Frontal cortex (tissue), 4 donors: ENCODE measurements at regions not wholly inside any gene's neighbourhood (a gene's known extent, or its start where the extent isn't known, plus 50 kb on each side); places are given as distances from the start of the nearest gene placed in this dataset. TPM values are rescaled to one million over a fixed set of nuclear protein-coding genes. Genes with fewer than 3 reads are reported as not detected.

Experiments used
- DNase-seq, 2 donors: peaks; one replicate each; pipeline ENCODE4 v3.0.0; 2012; ENCODE audit warnings: low spot score in 2 of 2
- FAIRE-seq: peaks from 2 replicates; lab custom pipeline; 2012; peaks lifted over from hg19 to GRCh38; lab: Jason Lieb, UNC
- small RNA-seq: library from RNA; depleted of rRNA; stranded (forward); fragments of <200 nt; gene quantifications from one replicate; pipeline ENCODE3, GENCODE V24; 2014
- donor health status: control.
- donor health status: control.
- donor health status: control.

- DNase-seq: no peak
- FAIRE-seq: no peak
Measured at GRCh38 chr20:43255877-43256276, 66.2 kb upstream of the PTPRT start.

- DNase-seq: no peak
- FAIRE-seq: no peak
Measured at GRCh38 chr20:43252761-43253160, 63.1 kb upstream of the PTPRT start.

GRCh38 chr20:43248341-43248740 lies 58.6 kb upstream of the PTPRT start:
- no peak for DNase-seq
- no peak for FAIRE-seq

GRCh38 chr20:43247361-43247760 lies 57.7 kb upstream of the PTPRT start:
- DNase-seq: no peak
- no peak for FAIRE-seq

- no peak for DNase-seq
Measured at GRCh38 chr20:43244647-43245046, 54.9 kb upstream of the PTPRT start.

GRCh38 chr20:43243672-43244269 lies 54.1 kb upstream of the PTPRT start:
- FAIRE-seq: no peak
- DNase-seq: peak; percentile 8 to 28

More at GRCh38 chr20:43244647-43245046, 54.9 kb upstream of the PTPRT start:
- no peak for FAIRE-seq

GRCh38 chr20:43241057-43241702 lies 51.5 kb upstream of the PTPRT start:
- peak in 1 of 2 donors; percentile 12 for DNase-seq
- no peak for FAIRE-seq

Small RNA genes lying in the stretch of these regions (small RNA-seq; reads per million reads assigned to genes)
- gene RF00426: not detected
